Cardiac muscle cell (in vitro differentiated cells and primary cell): ENCODE measurements at regions not wholly inside any gene's neighbourhood (a gene's known extent, or its start where the extent isn't known, plus 50 kb on each side); places are given as distances from the start of the nearest gene placed in this dataset.
A peak's percentile ranks its signal among the peaks of the same experiment; 100 is the strongest.

ENCODE experiments used
- DNase-seq, 2 donors: peaks; one replicate each; pipeline versions ENCODE4 v3.0.0 to v3.0.0-alpha.2; 2010 to 2017; ENCODE audit warnings: low read depth in 1 of 2, low spot score in 1 of 2
- H3K27ac ChIP-seq: fragments of 200-600 bp; sonication (generic); 2 replicates; pipeline ENCODE4 v1.5.1; 2016
- H3K27me3 ChIP-seq: fragments of 200-600 bp; sonication (generic); 2 replicates; pipeline ENCODE4 v1.6.0; 2016; ENCODE audit warnings: control low read depth
- H3K36me3 ChIP-seq: fragments of 200-600 bp; sonication (generic); 2 replicates; pipeline ENCODE4 v1.5.1; 2016; ENCODE audit warnings: control low read depth
- H3K4me1 ChIP-seq: fragments of 200-600 bp; sonication (generic); 2 replicates; pipeline ENCODE4 v1.8.1; 2017; ENCODE audit warnings: low read depth, mild to moderate bottlenecking, mixed run types
- H3K4me3 ChIP-seq: fragments of 200-600 bp; sonication (generic); 2 replicates; pipeline ENCODE4 v1.5.1; 2016; ENCODE audit warnings: mild to moderate bottlenecking
- H3K9me3 ChIP-seq: fragments of 200-600 bp; sonication (generic); 2 replicates; pipeline ENCODE4 v1.5.1; 2017; ENCODE audit warnings: low read depth, mild to moderate bottlenecking, control low read depth
- TF ChIP-seq, protein P1 (sequence below): IDR thresholded peaks from 2 replicates; pipeline ENCODE4 v1.5.1; 2012; ENCODE audit warnings: low read depth, mild to moderate bottlenecking, low read length

- no peak overlapping the region for H3K27ac ChIP-seq
- H3K4me3 ChIP-seq: no peak overlapping the region
- H3K4me1 ChIP-seq: peaks cover 14% of the 10 kb centered on the region
- H3K9me3 ChIP-seq: no peaks in the 10 kb centered on the region
- H3K36me3 ChIP-seq: no peaks in the 10 kb centered on the region
- no peaks in the 10 kb centered on the region for H3K27me3 ChIP-seq
- TF ChIP-seq, protein P1, sequence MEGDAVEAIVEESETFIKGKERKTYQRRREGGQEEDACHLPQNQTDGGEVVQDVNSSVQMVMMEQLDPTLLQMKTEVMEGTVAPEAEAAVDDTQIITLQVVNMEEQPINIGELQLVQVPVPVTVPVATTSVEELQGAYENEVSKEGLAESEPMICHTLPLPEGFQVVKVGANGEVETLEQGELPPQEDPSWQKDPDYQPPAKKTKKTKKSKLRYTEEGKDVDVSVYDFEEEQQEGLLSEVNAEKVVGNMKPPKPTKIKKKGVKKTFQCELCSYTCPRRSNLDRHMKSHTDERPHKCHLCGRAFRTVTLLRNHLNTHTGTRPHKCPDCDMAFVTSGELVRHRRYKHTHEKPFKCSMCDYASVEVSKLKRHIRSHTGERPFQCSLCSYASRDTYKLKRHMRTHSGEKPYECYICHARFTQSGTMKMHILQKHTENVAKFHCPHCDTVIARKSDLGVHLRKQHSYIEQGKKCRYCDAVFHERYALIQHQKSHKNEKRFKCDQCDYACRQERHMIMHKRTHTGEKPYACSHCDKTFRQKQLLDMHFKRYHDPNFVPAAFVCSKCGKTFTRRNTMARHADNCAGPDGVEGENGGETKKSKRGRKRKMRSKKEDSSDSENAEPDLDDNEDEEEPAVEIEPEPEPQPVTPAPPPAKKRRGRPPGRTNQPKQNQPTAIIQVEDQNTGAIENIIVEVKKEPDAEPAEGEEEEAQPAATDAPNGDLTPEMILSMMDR: no peak
- DNase-seq: no peak
These were observed 60.8 kb upstream of the GRPEL1 start for GRCh38 chr4:7128644-7129043.

DNA sequence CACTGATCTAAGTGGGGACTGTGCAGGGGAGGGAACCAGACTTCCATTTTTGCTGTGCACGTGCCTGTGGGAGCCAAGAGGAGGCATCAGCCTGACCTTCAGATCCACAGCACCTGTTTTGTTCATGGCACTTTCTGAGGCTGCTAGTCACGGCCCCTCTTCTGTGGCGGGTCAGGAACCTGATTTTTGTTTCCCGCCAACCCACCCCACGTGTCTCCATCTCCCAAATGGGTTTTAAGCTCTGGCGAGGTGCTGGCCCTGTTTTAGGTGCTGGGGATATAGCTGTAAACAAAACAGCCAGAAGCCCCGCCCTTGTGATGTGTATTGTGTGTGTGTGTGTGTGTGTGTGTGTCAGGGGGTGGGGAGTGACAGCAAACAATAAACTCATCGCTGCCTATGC is 60.4 kb upstream of the GRPEL1 start:
- TF ChIP-seq, protein P1: no peak
- H3K4me1 ChIP-seq: peaks cover 14% of the 10 kb centered on the region
- H3K9me3 ChIP-seq: no peaks in the 10 kb centered on the region
- no peak overlapping the region for H3K27ac ChIP-seq
- no peak overlapping the region for H3K4me3 ChIP-seq
- H3K27me3 ChIP-seq: no peaks in the 10 kb centered on the region
- no peak for DNase-seq
- no peaks in the 10 kb centered on the region for H3K36me3 ChIP-seq

DNA sequence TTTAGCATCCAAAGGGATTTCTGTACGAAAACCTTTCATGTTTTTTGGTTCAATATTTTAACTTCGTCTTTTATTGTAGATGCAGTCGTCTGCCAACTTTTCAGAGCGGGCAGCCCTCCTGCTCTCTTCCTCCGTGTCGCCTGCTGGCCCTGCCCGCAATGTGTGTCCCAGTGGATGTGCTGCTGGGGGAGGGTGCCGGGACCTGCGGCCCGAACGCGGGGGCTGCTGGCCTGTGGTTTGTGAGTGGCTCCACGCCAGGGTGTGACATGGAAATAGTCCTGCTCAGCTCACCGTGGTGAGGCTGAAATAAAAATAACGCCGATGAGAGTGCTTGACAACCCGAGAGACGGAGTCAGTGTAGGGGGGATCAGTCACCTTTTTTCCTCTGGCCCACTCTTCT is 59.7 kb upstream of the GRPEL1 start:
- DNase-seq: no peak
- no peak overlapping the region for H3K4me3 ChIP-seq
- H3K4me1 ChIP-seq: peaks cover 14% of the 10 kb centered on the region
- no peaks in the 10 kb centered on the region for H3K36me3 ChIP-seq
- no peaks in the 10 kb centered on the region for H3K9me3 ChIP-seq
- no peaks in the 10 kb centered on the region for H3K27me3 ChIP-seq
- TF ChIP-seq, protein P1: no peak
- no peak overlapping the region for H3K27ac ChIP-seq

DNA sequence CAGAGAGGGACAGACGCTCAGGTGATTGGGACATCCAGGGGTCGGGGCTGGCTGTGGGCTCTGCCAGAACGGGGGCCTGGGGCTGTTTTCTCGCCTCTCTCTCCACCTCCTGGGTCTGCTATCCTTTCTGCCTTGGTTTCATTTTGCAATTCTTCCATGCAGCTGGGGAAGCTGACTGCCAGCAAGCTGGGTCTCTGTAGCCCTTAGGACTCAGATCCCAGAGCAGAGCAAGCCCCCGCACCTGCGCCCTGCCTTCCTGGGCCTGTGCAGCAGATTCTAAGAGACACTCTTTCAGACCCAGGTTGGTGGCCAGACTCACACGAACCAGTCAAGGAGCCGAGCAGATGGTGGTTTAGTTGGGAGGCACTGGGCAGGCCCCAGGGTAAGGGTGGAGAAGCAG is 59.1 kb upstream of the GRPEL1 start:
- Histone ChIP-seq H3K27me3 (no peaks in the 10 kb centered on the region), H3K4me1 (peaks cover 14% of the 10 kb centered on the region), H3K27ac (no peak overlapping the region), H3K36me3 (no peaks in the 10 kb centered on the region), H3K9me3 (no peaks in the 10 kb centered on the region), H3K4me3 (no peak overlapping the region)
- TF ChIP-seq, protein P1: no peak
- DNase-seq: no peak

DNA sequence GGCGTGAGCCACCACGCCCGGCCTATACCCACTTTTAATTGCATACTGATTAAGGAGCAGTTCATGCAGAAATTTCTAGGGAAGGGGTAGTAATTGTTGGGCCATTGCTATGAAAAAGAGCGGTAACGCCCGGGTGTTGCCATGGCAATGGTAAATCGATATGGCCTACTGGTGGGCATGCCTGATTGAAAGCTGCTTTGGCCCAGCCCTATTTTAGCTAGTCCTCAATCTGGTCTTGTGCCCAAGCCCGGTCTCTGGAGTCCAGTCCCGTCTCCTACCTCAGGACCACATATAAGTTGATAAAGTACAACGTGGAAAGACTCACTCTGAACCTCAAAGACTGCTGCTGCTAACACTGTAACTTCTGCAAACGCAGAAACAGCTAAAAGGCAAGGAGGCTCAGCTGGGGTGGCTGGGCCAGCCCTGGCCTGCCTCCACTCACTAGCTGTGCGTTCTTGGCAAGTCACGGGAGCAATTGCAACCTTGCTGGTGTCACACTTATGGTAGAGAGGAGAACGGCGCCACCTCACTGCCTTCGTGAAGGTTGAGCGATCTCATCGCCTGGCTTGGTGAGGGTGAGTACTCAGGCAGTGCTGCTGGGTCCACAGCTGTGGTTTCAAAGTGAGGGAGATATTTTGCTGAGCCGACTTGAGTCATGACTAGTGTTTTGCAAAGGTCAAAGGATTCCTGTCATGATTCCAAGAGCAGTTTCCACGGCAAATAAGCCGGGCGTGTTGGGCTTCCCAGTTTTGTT is 57.0 kb upstream of the GRPEL1 start:
- TF ChIP-seq, protein P1: no peak
- H3K27me3 ChIP-seq: no peaks in the 10 kb centered on the region
- H3K9me3 ChIP-seq: no peaks in the 10 kb centered on the region
- peak in 1 of 2 donors; percentile 91 for DNase-seq
- H3K4me3 ChIP-seq: no peak overlapping the region
- H3K4me1 ChIP-seq: peaks cover 9% of the 10 kb centered on the region
- H3K27ac ChIP-seq: no peak overlapping the region
- H3K36me3 ChIP-seq: no peaks in the 10 kb centered on the region
